Heart right ventricle (tissue), 16 donors: ENCODE measurements at regions not wholly inside any gene's neighbourhood (a gene's known extent, or its start where the extent isn't known, plus 50 kb on each side); places are given as distances from the start of the nearest gene placed in this dataset.

Source experiments
- ATAC-seq, 8 donors: fragments of 200-7000 bp; cut with Tn5 transposase; one replicate each; pipeline ENCODE4 v1.9.1; 2020; ENCODE audit warnings: mild to moderate bottlenecking in 8 of 8, moderate library complexity in 8 of 8, moderate number of reproducible peaks in 1 of 8
- DNase-seq, 2 donors: peaks; one replicate each; pipeline ENCODE4 v3.0.0-alpha.2; 2020
- H3K27ac ChIP-seq, 10 donors: fragments of 200-600 bp; sonication (generic) in 2 of 10; one replicate each; pipeline versions ENCODE4 v1.5.0 to v1.8.0; 2020 to 2022; ENCODE audit warnings: mild to moderate bottlenecking in 3 of 10
- H3K27me3 ChIP-seq, 7 donors: fragments of 200-600 bp; one replicate each; pipeline ENCODE4 v1.8.0; 2021 to 2022; ENCODE audit warnings: mild to moderate bottlenecking in 2 of 7
- H3K36me3 ChIP-seq, 9 donors: fragments of 200-600 bp; sonication (generic) in 1 of 9; one replicate each; pipeline versions ENCODE4 v1.5.0 to v1.8.0; 2020 to 2022; ENCODE audit warnings: mild to moderate bottlenecking in 2 of 9
- H3K4me1 ChIP-seq, 9 donors: fragments of 200-600 bp; sonication (generic) in 1 of 9; one replicate each; pipeline versions ENCODE4 v1.5.0 to v1.8.0; 2020 to 2022; ENCODE audit warnings: mild to moderate bottlenecking in 4 of 9
- H3K4me3 ChIP-seq, 10 donors: fragments of 200-600 bp; sonication (generic) in 2 of 10; one replicate each; pipeline versions ENCODE4 v1.5.0 to v1.8.0; 2020 to 2022; ENCODE audit warnings: mild to moderate bottlenecking in 7 of 10, moderate library complexity in 2 of 10
- H3K9me3 ChIP-seq, 11 donors: fragments of 200-600 bp in 10 of 11; sonication (generic) in 2 of 11; one replicate each; pipeline versions ENCODE4 v1.5.0 to v1.8.0; 2013 to 2022; ENCODE audit warnings: mild to moderate bottlenecking in 2 of 11, control low read depth in 1 of 11, moderate library complexity in 1 of 11
- CTCF ChIP-seq, 9 donors: fragments of 200-600 bp; sonication (generic) in 2 of 9; IDR thresholded peaks; one replicate each; pipeline versions ENCODE4 v1.5.0 to v1.8.0; 2021 to 2022; ENCODE audit warnings: antibody characterized with exemption in 9 of 9, mild to moderate bottlenecking in 5 of 9, moderate library complexity in 1 of 9
- WGBS, 2 donors: extraction: QIAGEN DNeasy Blood & Tissue Kit; methylation state at CpG; one replicate each; pipeline ENCODE4 v1.1.7; 2013; ENCODE audit warnings: inconsistent platforms in 1 of 2; 5-methylcytosine and 5-hydroxymethylcytosine counted together
- intact Hi-C, 10 donors: fragments of 100-400 bp; cut with DNase I; formaldehyde crosslinking; loops; one replicate each; pipeline versions ENCODE4 v1.11.1 to v1.14.2; 2022
- donor health status: Arrhythmogenic right ventricular cardiomyopathy.
- donor health status: ischemic (EF 13 %, LVEDD 7.1; RV severe dilation, severe dysfunction).
- donor health status: healthy with polysubstance abuse.
- donor health status: DM: no; HTN: yes; CAD: no.
- donor health status: DM: no; HTN: no; CAD: no.
- donor health status: ischemic (EF 25% LVEDD 6.9; RV normal size, moderate dysfunction).
- donor health status: ischemic (EF 25% LVEDD 5.7; RV mildly dilated, moderate dysfunction).
- donor health status: healthy.
- donor health status: DM: yes; HTN: yes; CAD: no.
- donor health status: Ischemic cardiomyopathy.
- donor health status: ischemic (EF 35%, LVEDD 5.7; RV mildly dilated, moderate dysfunction).
- donor health status: nonischemic (EF 11% LVEDD 7.7; RV severe dilation, severe dysfunction).
- donor health status: DM: yes; HTN: yes; CAD: no.
- donor health status: PGD.
- donor health status: ischemic (EF 29% LVEDD 5.4; RV normal size, mild dysfunction).
- donor health status: nonischemic (EF 23%, LVEDD 6.1; RV moderate dilation, normal function).

DNA sequence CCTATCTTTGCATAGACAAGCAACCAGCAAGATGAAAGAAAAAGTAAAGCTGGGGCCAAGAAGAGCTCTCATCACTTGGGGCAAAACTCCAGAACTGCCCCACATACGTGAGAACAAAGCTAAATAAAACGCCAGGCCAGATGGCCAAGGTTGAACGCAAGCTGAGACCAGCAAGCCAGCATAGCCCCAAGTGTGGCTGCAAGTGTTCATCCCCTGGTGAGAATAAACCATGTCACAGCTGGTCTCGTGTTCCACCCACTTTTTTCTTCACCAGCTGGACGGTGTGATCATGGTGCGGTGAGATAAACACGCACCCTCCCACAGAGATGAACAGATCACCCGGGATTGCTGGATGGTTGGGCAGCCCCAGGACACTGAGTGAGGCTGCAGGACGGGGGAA lies 109.6 kb upstream of the CACNA1A start:
- TF ChIP-seq CTCF (IDR thresholded peaks at IDR 0.05) = no peak
- Histone ChIP-seq H3K9me3 (no peaks in the 10 kb centered on the region), H3K4me3 (no peak overlapping the region), H3K27ac (no peak overlapping the region), H3K36me3 (no peaks in the 10 kb centered on the region), H3K27me3 (peaks cover 0 to 47% (median 15%) of the 10 kb centered on the region in 7 donors), H3K4me1 (no peaks in the 10 kb centered on the region)
- DNase-seq (no peak), ATAC-seq (no peak)
- 38 to 60% methylated on average over 9 of the region's 9 CpGs for WGBS, 2 donors
- intact Hi-C loops = no loop called here

DNA sequence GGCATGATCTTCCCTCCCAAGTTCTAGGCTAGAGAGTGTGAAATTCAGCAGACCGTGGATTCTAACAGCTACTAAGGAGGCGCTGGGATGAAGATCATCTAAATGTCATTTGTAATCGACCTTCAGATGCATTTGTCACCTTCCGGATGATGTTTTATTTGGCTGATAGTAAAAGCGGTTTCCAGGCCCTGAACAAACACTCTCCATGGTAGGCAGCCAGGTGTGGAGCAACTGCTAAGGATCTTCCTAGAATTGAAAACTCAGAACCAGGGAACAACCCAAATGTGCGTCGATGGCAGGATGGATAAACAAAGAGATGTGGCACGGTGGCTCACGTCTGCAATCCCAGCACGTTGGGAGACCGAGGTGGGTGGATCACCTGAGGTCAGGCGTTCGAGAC lies 107.2 kb upstream of the CACNA1A start:
- intact Hi-C loops = no loop called here
- Histone ChIP-seq H3K9me3 (no peaks in the 10 kb centered on the region), H3K27me3 (peaks cover 0 to 51% (median 11%) of the 10 kb centered on the region in 7 donors), H3K4me3 (no peak overlapping the region), H3K4me1 (no peaks in the 10 kb centered on the region), H3K36me3 (no peaks in the 10 kb centered on the region), H3K27ac (no peak overlapping the region)
- no peak for DNase-seq
- no peak for TF ChIP-seq CTCF (IDR thresholded peaks at IDR 0.05)
- no peak for ATAC-seq
- WGBS, 2 donors = 76% methylated on average over 13 of the region's 13 CpGs

GRCh38 chr19:13611596-13611995 lies 105.3 kb upstream of the CACNA1A start:
- intact Hi-C loops = no loop called here
- WGBS, 2 donors = 39 to 44% methylated on average over 2 of the region's 2 CpGs

GRCh38 chr19:13610039-13610691 lies 103.9 kb upstream of the CACNA1A start:
- ATAC-seq = no peak

More at GRCh38 chr19:13611596-13611995, 105.3 kb upstream of the CACNA1A start:
- TF ChIP-seq CTCF (IDR thresholded peaks at IDR 0.05) = no peak
- H3K9me3 ChIP-seq = no peaks in the 10 kb centered on the region
- no peak for DNase-seq
- no peak overlapping the region for H3K4me3 ChIP-seq
- ATAC-seq = no peak
- H3K27ac ChIP-seq = no peak overlapping the region
- H3K36me3 ChIP-seq = no peaks in the 10 kb centered on the region
- H3K27me3 ChIP-seq = peaks cover 0 to 52% (median 11%) of the 10 kb centered on the region in 7 donors
- H3K4me1 ChIP-seq = no peaks in the 10 kb centered on the region

More at GRCh38 chr19:13610039-13610691, 103.9 kb upstream of the CACNA1A start:
- no peaks in the 10 kb centered on the region for H3K36me3 ChIP-seq
- TF ChIP-seq CTCF (IDR thresholded peaks at IDR 0.05) = no peak
- 46 to 49% methylated on average over 15 of the region's 15 CpGs for WGBS, 2 donors
- H3K9me3 ChIP-seq = no peaks in the 10 kb centered on the region
- H3K4me3 ChIP-seq = no peak overlapping the region
- H3K4me1 ChIP-seq = no peaks in the 10 kb centered on the region
- intact Hi-C loops = no loop called here
- no peak overlapping the region for H3K27ac ChIP-seq
- no peak for DNase-seq
- H3K27me3 ChIP-seq = peaks cover 0 to 48% (median 11%) of the 10 kb centered on the region in 7 donors
